ENCODE measurements at regions not wholly inside any gene's neighbourhood (a gene's known extent, or its start where the extent isn't known, plus 50 kb on each side); places are given as distances from the start of the nearest gene placed in this dataset.

DNA sequence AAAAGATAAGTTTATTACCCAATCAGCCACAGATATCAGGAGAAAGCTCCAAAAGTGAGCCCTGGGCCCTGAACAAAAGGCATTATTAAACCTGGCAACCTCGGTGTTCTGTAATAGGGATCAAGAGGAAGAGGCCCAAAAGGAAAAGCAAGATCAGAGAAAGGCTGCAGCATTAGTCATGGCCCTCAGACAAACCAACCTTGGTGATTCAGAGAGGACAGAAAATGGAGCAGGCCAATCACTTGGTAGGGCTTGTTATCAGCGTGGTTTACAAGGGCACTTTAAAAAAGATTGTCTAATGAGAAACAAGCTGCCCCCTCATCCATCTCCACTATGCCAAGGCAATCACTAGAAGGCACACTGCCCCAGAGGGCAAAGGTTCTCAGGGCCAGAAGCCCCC is 75.7 kb downstream of the AGTR2 start:
- H3K4me1 ChIP-seq, result no peaks in the 10 kb centered on the region
- peaks cover 27% of the 10 kb centered on the region for H3K9me3 ChIP-seq
- no peaks in the 10 kb centered on the region for H4K20me1 ChIP-seq
- H3K9ac ChIP-seq, result no peak overlapping the region
- H3K4me3 ChIP-seq, result no peak overlapping the region
- H3K27me3 ChIP-seq, result 0 out of 2 replicates have a peak, but pooled peaks cover 5% of the 10 kb centered on the region
- no peak overlapping the region for H3K4me2 ChIP-seq
- no peaks in the 10 kb centered on the region for H3K36me3 ChIP-seq
- TF ChIP-seq Cebpa-rat (IDR thresholded peaks at IDR 0.05), result no peak
- H3K27ac ChIP-seq, result no peak overlapping the region

GRCh38 chrX:116267511-116268040 is 97.0 kb downstream of the AGTR2 start:
- no peaks in the 10 kb centered on the region for H3K27me3 ChIP-seq
- no peak for TF ChIP-seq Cebpa-rat (IDR thresholded peaks at IDR 0.05)
- no peaks in the 10 kb centered on the region for H3K36me3 ChIP-seq
- no peak overlapping the region for H3K27ac ChIP-seq
- no peaks in the 10 kb centered on the region for H3K9me3 ChIP-seq
- H3K4me3 ChIP-seq, result no peak overlapping the region
- H4K20me1 ChIP-seq, result no peaks in the 10 kb centered on the region
- H3K4me2 ChIP-seq, result no peak overlapping the region
- H3K9ac ChIP-seq, result no peak overlapping the region
- peaks cover 5% of the 10 kb centered on the region; the same call in 1 of the 2 replicates for H3K4me1 ChIP-seq

GRCh38 chrX:116272322-116272721 is 101.8 kb downstream of the AGTR2 start:
- H3K27me3 ChIP-seq, result peaks cover 4% of the 10 kb centered on the region; the same call in 1 of the 2 replicates
- no peak overlapping the region for H3K27ac ChIP-seq
- TF ChIP-seq Cebpa-rat (IDR thresholded peaks at IDR 0.05), result no peak
- H3K9ac ChIP-seq, result no peak overlapping the region
- peak overlapping the region; percentile 12; the same call in 1 of the 2 replicates for H3K4me2 ChIP-seq
- H3K36me3 ChIP-seq, result no peaks in the 10 kb centered on the region
- H4K20me1 ChIP-seq, result no peaks in the 10 kb centered on the region
- H3K4me3 ChIP-seq, result no peak overlapping the region
- H3K4me1 ChIP-seq, result peaks cover 5% of the 10 kb centered on the region; the same call in 1 of the 2 replicates
- H3K9me3 ChIP-seq, result no peaks in the 10 kb centered on the region

- TF ChIP-seq Cebpa-rat (IDR thresholded peaks at IDR 0.05), result no peak
- Histone ChIP-seq H3K4me2 (no peak overlapping the region), H4K20me1 (no peaks in the 10 kb centered on the region), H3K27ac (no peak overlapping the region), H3K36me3 (no peaks in the 10 kb centered on the region), H3K4me1 (peaks cover 5% of the 10 kb centered on the region; the same call in 1 of the 2 replicates), H3K9me3 (no peaks in the 10 kb centered on the region), H3K9ac (no peak overlapping the region), H3K4me3 (no peak overlapping the region), H3K27me3 (peaks cover 4% of the 10 kb centered on the region; the same call in 1 of the 2 replicates)
Measured at GRCh38 chrX:116272861-116273260, 102.3 kb downstream of the AGTR2 start.

DNA sequence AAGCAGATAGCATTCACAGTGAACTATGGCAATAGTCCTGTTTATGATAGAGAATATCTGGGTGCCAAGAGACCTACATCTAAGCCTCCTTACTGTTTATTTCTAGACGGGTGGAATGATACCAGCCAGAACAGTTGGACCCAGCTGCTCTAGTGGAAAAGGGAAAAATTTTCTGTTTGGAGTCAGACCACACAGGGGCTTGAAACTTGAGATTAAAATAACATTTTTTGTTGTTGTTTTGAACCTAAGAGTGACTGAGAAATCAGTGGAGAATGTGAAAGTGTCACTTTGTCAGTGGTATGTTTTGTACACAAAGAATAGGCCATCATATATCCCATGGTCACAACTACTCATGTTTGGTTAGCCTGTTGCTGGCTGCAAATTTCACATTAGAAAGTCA is 105.7 kb downstream of the AGTR2 start:
- Histone ChIP-seq H3K27me3 (peaks cover 4% of the 10 kb centered on the region), H3K4me3 (no peak overlapping the region), H4K20me1 (no peaks in the 10 kb centered on the region), H3K27ac (no peak overlapping the region), H3K9me3 (no peaks in the 10 kb centered on the region), H3K4me2 (no peak overlapping the region), H3K36me3 (no peaks in the 10 kb centered on the region), H3K9ac (no peak overlapping the region), H3K4me1 (peaks cover 5% of the 10 kb centered on the region; the same call in 1 of the 2 replicates)
- TF ChIP-seq Cebpa-rat (IDR thresholded peaks at IDR 0.05), result no peak

GRCh38 chrX:116277351-116278225 is 107.0 kb downstream of the AGTR2 start:
- Histone ChIP-seq H3K27ac (no peak overlapping the region), H3K36me3 (no peaks in the 10 kb centered on the region), H4K20me1 (no peaks in the 10 kb centered on the region), H3K4me3 (no peak overlapping the region), H3K4me2 (no peak overlapping the region), H3K9me3 (no peaks in the 10 kb centered on the region), H3K27me3 (peaks cover 4% of the 10 kb centered on the region), H3K4me1 (0 out of 2 replicates have a peak, but pooled peaks cover under 1% of the 10 kb centered on the region), H3K9ac (no peak overlapping the region)
- no peak for TF ChIP-seq Cebpa-rat (IDR thresholded peaks at IDR 0.05)

- Histone ChIP-seq H3K9ac (no peak overlapping the region), H3K4me3 (no peak overlapping the region), H3K27ac (no peak overlapping the region)
Measured at GRCh38 chrX:116278826-116279225, 108.3 kb downstream of the AGTR2 start.

DNA sequence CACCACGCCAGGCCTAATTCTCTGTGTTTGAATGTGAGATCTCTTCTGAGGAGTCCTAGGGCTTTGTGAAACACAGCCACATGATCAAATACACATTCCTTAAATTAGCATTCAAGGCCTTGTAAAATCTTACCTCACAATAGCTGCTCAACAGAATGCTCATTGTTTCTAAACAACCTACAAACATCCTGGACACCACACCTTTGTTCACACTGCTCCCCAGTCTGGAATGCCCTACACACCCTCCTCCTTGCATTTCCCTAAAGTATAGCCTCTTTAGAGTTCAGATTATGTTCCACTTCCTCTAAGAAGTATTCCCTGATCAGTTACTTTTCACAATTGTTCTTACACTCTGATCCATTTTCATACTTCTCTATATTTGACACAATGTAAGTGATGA is 110.6 kb downstream of the AGTR2 start:
- Histone ChIP-seq H3K4me3 (no peak overlapping the region), H3K27ac (no peak overlapping the region), H3K4me2 (no peak overlapping the region), H4K20me1 (no peaks in the 10 kb centered on the region), H3K4me1 (no peaks in the 10 kb centered on the region), H3K27me3 (peaks cover 4% of the 10 kb centered on the region), H3K9me3 (no peaks in the 10 kb centered on the region), H3K9ac (no peak overlapping the region), H3K36me3 (no peaks in the 10 kb centered on the region)
- TF ChIP-seq Cebpa-rat (IDR thresholded peaks at IDR 0.05), result no peak

More at GRCh38 chrX:116278826-116279225, 108.3 kb downstream of the AGTR2 start:
- Histone ChIP-seq H3K4me2 (no peak overlapping the region), H3K4me1 (no peaks in the 10 kb centered on the region), H3K27me3 (peaks cover 4% of the 10 kb centered on the region), H4K20me1 (no peaks in the 10 kb centered on the region), H3K36me3 (no peaks in the 10 kb centered on the region), H3K9me3 (no peaks in the 10 kb centered on the region)
- TF ChIP-seq Cebpa-rat (IDR thresholded peaks at IDR 0.05), result no peak

DNA sequence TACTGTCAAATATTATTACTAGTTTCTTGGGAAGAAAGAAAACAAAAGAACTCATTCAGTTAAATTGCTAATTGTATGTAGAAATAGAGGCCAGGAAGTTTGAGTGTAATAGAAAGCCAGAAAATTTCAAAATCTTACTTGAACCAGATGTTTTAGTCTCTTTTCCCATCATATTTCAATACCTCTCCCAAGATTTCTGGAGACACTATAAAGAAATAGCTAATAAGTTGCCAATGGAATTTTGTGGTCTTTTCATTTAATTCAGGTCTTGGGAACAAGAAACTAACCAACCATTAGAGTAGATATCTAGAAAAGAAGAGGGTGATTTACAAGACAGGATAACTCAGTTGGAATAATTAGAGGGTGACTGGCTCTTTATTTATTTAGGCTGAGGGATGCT is 112.2 kb downstream of the AGTR2 start:
- H3K27ac ChIP-seq, result no peak overlapping the region
- H4K20me1 ChIP-seq, result no peaks in the 10 kb centered on the region
- no peak for TF ChIP-seq Cebpa-rat (IDR thresholded peaks at IDR 0.05)
- no peaks in the 10 kb centered on the region; the same call in 1 of the 2 replicates for H3K27me3 ChIP-seq
- no peak overlapping the region for H3K4me2 ChIP-seq
- no peak overlapping the region for H3K9ac ChIP-seq
- H3K9me3 ChIP-seq, result no peaks in the 10 kb centered on the region
- no peaks in the 10 kb centered on the region for H3K36me3 ChIP-seq
- no peaks in the 10 kb centered on the region for H3K4me1 ChIP-seq
- no peak overlapping the region for H3K4me3 ChIP-seq

DNA sequence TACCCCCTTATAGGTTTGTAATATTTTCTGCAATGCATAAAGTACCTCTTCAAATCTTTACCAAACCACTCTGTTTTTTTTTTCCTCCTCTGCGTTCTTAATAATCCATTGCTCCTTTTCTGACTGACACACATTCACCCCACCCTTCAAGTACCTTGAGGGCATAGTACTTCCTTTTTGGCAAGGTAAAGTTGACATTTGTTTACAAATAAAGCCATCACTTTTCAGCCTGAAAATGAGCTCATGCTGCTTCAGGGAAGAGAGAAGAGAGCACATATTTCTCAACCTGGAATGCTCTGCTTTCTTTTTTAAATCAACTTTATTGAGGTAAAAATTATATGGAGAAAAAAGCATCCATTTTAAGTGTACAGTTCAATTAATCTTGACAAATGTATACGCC is 113.9 kb downstream of the AGTR2 start:
- Histone ChIP-seq H3K27ac (no peak overlapping the region), H3K4me2 (no peak overlapping the region), H4K20me1 (no peaks in the 10 kb centered on the region), H3K4me1 (no peaks in the 10 kb centered on the region), H3K27me3 (no peaks in the 10 kb centered on the region; the same call in 1 of the 2 replicates), H3K9me3 (no peaks in the 10 kb centered on the region), H3K9ac (no peak overlapping the region), H3K36me3 (no peaks in the 10 kb centered on the region), H3K4me3 (no peak overlapping the region)
- TF ChIP-seq Cebpa-rat (IDR thresholded peaks at IDR 0.05), result no peak

Data from BLaER1 (cell line).